HCT116 (cell line): ENCODE measurements at regions not wholly inside any gene's neighbourhood (a gene's known extent, or its start where the extent isn't known, plus 50 kb on each side); places are given as distances from the start of the nearest gene placed in this dataset.

Experiments
- ATAC-seq: fragments of 200-7000 bp; cut with Tn5 transposase; 2 replicates; pipeline ENCODE4 v1.9.1; 2020; ENCODE audit warnings: mild to moderate bottlenecking, moderate library complexity
- BruUV-seq: library from RNA; stranded (reverse); fragments of 400-500 nt; replicated peaks from 2 replicates; lab custom pipeline; 2021; lab: Mats Ljungman, UMichigan
- CTCF ChIA-PET: fragments of 300-600 bp; sonication (Branson Sonifier 250); formaldehyde crosslinking; loops from one replicate; lab custom pipeline; 2021; ENCODE audit warnings: antibody characterized with exemption; lab: Charles Lee
- POLR2A ChIA-PET: fragments of 300-600, 350-600 bp; sonication (Branson Sonifier 250); formaldehyde crosslinking; loops from one replicate; lab custom pipeline; 2021; ENCODE audit warnings: antibody characterized with exemption; lab: Charles Lee
- RAD21 ChIA-PET, 2 experiments: fragments of 300-600 bp; sonication (Branson Sonifier 250); formaldehyde crosslinking; loops; one replicate each; lab custom pipeline; 2023; ENCODE audit warnings: low total read pairs in 2 of 2; ENCODE audit not compliant: uncharacterized antibody in 2 of 2, unreplicated experiment in 2 of 2, low non-redundant PET in 1 of 2; lab: Charles Lee
- DNase-seq: peaks from one replicate; pipeline ENCODE4 v3.0.0-alpha.2; 2010; ENCODE audit warnings: low read depth, low spot score
- H2AFZ ChIP-seq: fragments of 200-600 bp; shearing (Covaris generic), sonication (generic); 2 replicates; pipeline ENCODE4 v1.6.1; 2017; ENCODE audit warnings: low read depth, mixed run types, mixed read lengths, antibody characterized with exemption, low read length; ENCODE audit not compliant: poor library complexity, severe bottlenecking
- H3K27ac ChIP-seq: 2 replicates; pipeline ENCODE4 v1.5.1; 2012; ENCODE audit warnings: low read depth, low read length
- H3K27me3 ChIP-seq: fragments of 200-600 bp; sonication (generic); 2 replicates; pipeline ENCODE4 v1.6.1; 2016; ENCODE audit warnings: mixed run types, low read length, mixed read lengths; ENCODE audit not compliant: insufficient read depth
- H3K36me3 ChIP-seq, 2 experiments: fragments of 200-500 bp in 1 of 2; fragments of 200-600 bp in 1 of 2; sonication (Bioruptor generic) in 1 of 2; sonication (generic) in 1 of 2; 2 replicates each; pipeline versions ENCODE4 v1.5.1 to v1.6.1; 2014 to 2016; ENCODE audit warnings: low read length in 2 of 2, inconsistent platforms in 1 of 2, mixed read lengths in 1 of 2, mixed run types in 1 of 2; ENCODE audit not compliant: insufficient read depth in 2 of 2, control insufficient read depth in 1 of 2
- H3K4me1 ChIP-seq, 2 experiments: fragments of 200-600 bp in 1 of 2; sonication (generic) in 1 of 2; 2 replicates each; pipeline versions ENCODE4 v1.5.1 to v1.6.1; 2012 to 2017; ENCODE audit warnings: low read length in 2 of 2, inconsistent platforms in 1 of 2, mild to moderate bottlenecking in 1 of 2, mixed read lengths in 1 of 2, mixed run types in 1 of 2, moderate library complexity in 1 of 2; ENCODE audit not compliant: insufficient read depth in 2 of 2, control insufficient read depth in 1 of 2
- H3K4me2 ChIP-seq: fragments of 200-600 bp; sonication (generic); 2 replicates; pipeline ENCODE4 v1.6.1; 2017; ENCODE audit warnings: mixed run types, low read length, mixed read lengths
- H3K4me3 ChIP-seq, 2 experiments: fragments of 200-600 bp in 1 of 2; sonication (generic) in 1 of 2; replicated peaks in 1 of 2; 2 replicates each; pipeline ENCODE4 v1.5.1; 2011 to 2016; ENCODE audit warnings: low read length in 2 of 2, control low read depth in 1 of 2, low read depth in 1 of 2, mild to moderate bottlenecking in 1 of 2, mixed read lengths in 1 of 2, mixed run types in 1 of 2
- H3K79me2 ChIP-seq: fragments of 200-600 bp; sonication (generic); 2 replicates; pipeline ENCODE4 v1.6.1; 2017; ENCODE audit warnings: mild to moderate bottlenecking, mixed run types, low read length, moderate library complexity, mixed read lengths; ENCODE audit not compliant: insufficient read depth
- H3K9ac ChIP-seq: fragments of 200-600 bp; sonication (generic); 2 replicates; pipeline ENCODE4 v1.6.1; 2016; ENCODE audit warnings: low read length, mixed read lengths
- H3K9me2 ChIP-seq: fragments of 200-600 bp; sonication (generic), shearing (Covaris generic); 2 replicates; pipeline ENCODE4 v1.6.1; 2017; ENCODE audit warnings: mixed run types, mild to moderate bottlenecking, moderate library complexity; ENCODE audit not compliant: insufficient read depth
- H3K9me3 ChIP-seq, 2 experiments: fragments of 200-500 bp in 1 of 2; fragments of 200-600 bp in 1 of 2; sonication (Bioruptor generic) in 1 of 2; sonication (generic) in 1 of 2; 2 replicates each; pipeline ENCODE4 v1.6.1; 2014 to 2017; ENCODE audit warnings: low read length in 2 of 2, mixed read lengths in 2 of 2, inconsistent platforms in 1 of 2, low read depth in 1 of 2, mild to moderate bottlenecking in 1 of 2, mixed run types in 1 of 2, moderate library complexity in 1 of 2; ENCODE audit not compliant: control insufficient read depth in 1 of 2, insufficient read depth in 1 of 2
- H4K20me1 ChIP-seq: fragments of 200-600 bp; sonication (generic), shearing (Covaris generic); 2 replicates; pipeline ENCODE4 v1.6.1; 2017; ENCODE audit warnings: mixed run types, mild to moderate bottlenecking, moderate library complexity; ENCODE audit not compliant: insufficient read depth
- EZH2 ChIP-seq: fragments of 200-600 bp; sonication (generic); IDR thresholded peaks from 2 replicates; pipeline ENCODE4 v1.6.1; 2017; ENCODE audit warnings: antibody characterized with exemption, mixed run types
- SP1 ChIP-seq: IDR thresholded peaks from 2 replicates; pipeline ENCODE4 v1.6.1; 2012; ENCODE audit warnings: low read depth
- ZFX ChIP-seq: fragments of 450-650 bp; IDR thresholded peaks from 2 replicates; pipeline ENCODE4 v1.6.1; 2017
- intact Hi-C: fragments of 100-400 bp; cut with micrococcal nuclease; formaldehyde crosslinking; loops from 2 replicates; pipeline ENCODE4 v1.10.0; 2022
- TF ChIP-seq, protein P1 (sequence below): IDR thresholded peaks from 2 replicates; pipeline ENCODE4 v1.6.1; 2012
- TF ChIP-seq, protein P2 (sequence below), 3 experiments: fragments of 200-600 bp in 1 of 3; sonication (generic) in 1 of 3; IDR thresholded peaks in 2 of 3; conservative IDR thresholded peaks in 1 of 3; 2 replicates each; pipeline ENCODE4 v1.5.1; 2012 to 2017; ENCODE audit warnings: low read depth in 2 of 3, low read length in 2 of 3, antibody characterized with exemption in 1 of 3, borderline replicate concordance in 1 of 3, control low read depth in 1 of 3, mild to moderate bottlenecking in 1 of 3, mixed read lengths in 1 of 3, mixed run types in 1 of 3, moderate library complexity in 1 of 3; ENCODE audit not compliant: insufficient read depth in 1 of 3

GRCh38 chr7:159246702-159247480 is 102.2 kb upstream of the VIPR2 start:
- intact Hi-C loops = no loop called here
- DNase-seq (no peak), ATAC-seq (no peak)
- TF ChIP-seq ZFX (no peak), EZH2 (no peak)
- TF ChIP-seq, protein P1, sequence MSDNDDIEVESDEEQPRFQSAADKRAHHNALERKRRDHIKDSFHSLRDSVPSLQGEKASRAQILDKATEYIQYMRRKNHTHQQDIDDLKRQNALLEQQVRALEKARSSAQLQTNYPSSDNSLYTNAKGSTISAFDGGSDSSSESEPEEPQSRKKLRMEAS = no peak
- no peak overlapping the region for H3K4me2 ChIP-seq
- BruUV-seq = no TSS peak
- no peaks in the 10 kb centered on the region for H3K9me3 ChIP-seq
- no peak overlapping the region for H3K4me3 ChIP-seq
- no peak overlapping the region for H2AFZ ChIP-seq
- no peak overlapping the region for H3K27ac ChIP-seq
- no peaks in the 10 kb centered on the region for H3K79me2 ChIP-seq
- H3K9ac ChIP-seq = no peak overlapping the region
- H3K36me3 ChIP-seq = no peaks in the 10 kb centered on the region
- no peaks in the 10 kb centered on the region for H3K9me2 ChIP-seq
- CTCF ChIA-PET = no interaction called here
- H3K27me3 ChIP-seq = 0 out of 2 replicates have a peak, but pooled peaks cover 7% of the 10 kb centered on the region
- H4K20me1 ChIP-seq = no peaks in the 10 kb centered on the region
- POLR2A ChIA-PET = no interaction called here
- H3K4me1 ChIP-seq = no peaks in the 10 kb centered on the region
- RAD21 ChIA-PET = no interaction called here

DNA sequence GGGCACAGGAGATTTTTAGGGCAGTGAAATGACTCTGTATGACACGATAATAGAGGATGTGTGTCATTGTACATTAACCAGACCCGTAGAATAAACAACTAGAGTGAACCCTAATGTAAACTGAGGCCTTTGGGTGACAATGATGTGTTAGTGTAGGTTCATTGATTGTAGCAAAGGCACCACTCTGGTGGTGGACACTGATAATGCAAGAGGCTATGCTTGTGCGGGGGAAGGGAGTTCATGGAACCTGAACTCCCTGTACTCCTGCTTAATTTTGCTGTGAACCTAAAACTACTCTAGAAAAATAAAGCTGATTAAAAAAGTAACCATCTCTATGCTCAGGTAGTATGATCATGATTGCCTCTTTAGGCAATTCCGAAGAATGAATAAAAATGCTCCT is 96.3 kb upstream of the VIPR2 start:
- H3K79me2 ChIP-seq = no peaks in the 10 kb centered on the region
- no peaks in the 10 kb centered on the region for H3K9me3 ChIP-seq
- no peaks in the 10 kb centered on the region for H3K27me3 ChIP-seq
- H3K9ac ChIP-seq = no peak overlapping the region
- CTCF ChIA-PET = no interaction called here
- POLR2A ChIA-PET = no interaction called here
- BruUV-seq = no TSS peak
- TF ChIP-seq, protein P2, sequence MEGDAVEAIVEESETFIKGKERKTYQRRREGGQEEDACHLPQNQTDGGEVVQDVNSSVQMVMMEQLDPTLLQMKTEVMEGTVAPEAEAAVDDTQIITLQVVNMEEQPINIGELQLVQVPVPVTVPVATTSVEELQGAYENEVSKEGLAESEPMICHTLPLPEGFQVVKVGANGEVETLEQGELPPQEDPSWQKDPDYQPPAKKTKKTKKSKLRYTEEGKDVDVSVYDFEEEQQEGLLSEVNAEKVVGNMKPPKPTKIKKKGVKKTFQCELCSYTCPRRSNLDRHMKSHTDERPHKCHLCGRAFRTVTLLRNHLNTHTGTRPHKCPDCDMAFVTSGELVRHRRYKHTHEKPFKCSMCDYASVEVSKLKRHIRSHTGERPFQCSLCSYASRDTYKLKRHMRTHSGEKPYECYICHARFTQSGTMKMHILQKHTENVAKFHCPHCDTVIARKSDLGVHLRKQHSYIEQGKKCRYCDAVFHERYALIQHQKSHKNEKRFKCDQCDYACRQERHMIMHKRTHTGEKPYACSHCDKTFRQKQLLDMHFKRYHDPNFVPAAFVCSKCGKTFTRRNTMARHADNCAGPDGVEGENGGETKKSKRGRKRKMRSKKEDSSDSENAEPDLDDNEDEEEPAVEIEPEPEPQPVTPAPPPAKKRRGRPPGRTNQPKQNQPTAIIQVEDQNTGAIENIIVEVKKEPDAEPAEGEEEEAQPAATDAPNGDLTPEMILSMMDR (IDR thresholded peaks at IDR 0.05 in 2 of 3, conservative IDR thresholded peaks at IDR 0.05 in 1 of 3; ENCODE audit: borderline replicate concordance in 1 of 3, insufficient read depth in 1 of 3, low read depth in 2 of 3, low read length in 2 of 3) = peak in 2 of 3 experiments; percentile 38 to 41; a peak in 3 of 6 replicates
- TF ChIP-seq SP1 = no peak
- no peak overlapping the region for H3K27ac ChIP-seq
- H3K4me2 ChIP-seq = no peak overlapping the region
- DNase-seq (no peak), ATAC-seq (peak; percentile 54)
- H3K9me2 ChIP-seq = 0 out of 2 replicates have a peak, but pooled peaks cover 4% of the 10 kb centered on the region
- RAD21 ChIA-PET = no interaction called here
- H4K20me1 ChIP-seq = no peaks in the 10 kb centered on the region
- H3K36me3 ChIP-seq = no peaks in the 10 kb centered on the region
- intact Hi-C loops = no loop called here
- no peak overlapping the region for H3K4me3 ChIP-seq
- no peak overlapping the region for H2AFZ ChIP-seq
- H3K4me1 ChIP-seq = no peaks in the 10 kb centered on the region
